Chondrocyte (in vitro differentiated cells): ENCODE measurements at regions not wholly inside any gene's neighbourhood (a gene's known extent, or its start where the extent isn't known, plus 50 kb on each side); places are given as distances from the start of the nearest gene placed in this dataset.

Experiments used
- DNase-seq: peaks from one replicate; pipeline ENCODE4 v3.0.0; 2021; ENCODE audit warnings: mixed read lengths, low spot score
- H3K27ac Mint-ChIP-seq: one replicate; pipeline ENCODE4 v1.8.0; 2021; ENCODE audit warnings: mild to moderate bottlenecking, moderate library complexity, mixed read lengths; ENCODE audit not compliant: unreplicated experiment
- H3K27me3 Mint-ChIP-seq: 2 replicates; pipeline ENCODE4 v1.8.0; 2021; ENCODE audit warnings: low read depth, mixed read lengths
- H3K36me3 Mint-ChIP-seq: 2 replicates; pipeline ENCODE4 v1.8.0; 2021; ENCODE audit warnings: low read depth, mixed read lengths
- H3K4me1 Mint-ChIP-seq: 2 replicates; pipeline ENCODE4 v1.8.0; 2021; ENCODE audit warnings: low read depth, mild to moderate bottlenecking, mixed read lengths
- H3K4me3 Mint-ChIP-seq: one replicate; pipeline ENCODE4 v1.8.0; 2021; ENCODE audit warnings: mild to moderate bottlenecking, moderate library complexity, mixed read lengths; ENCODE audit not compliant: unreplicated experiment
- H3K9me3 Mint-ChIP-seq: 2 replicates; pipeline ENCODE4 v1.8.0; 2021; ENCODE audit warnings: low read depth, mixed read lengths
- CTCF ChIP-seq: fragments of 200-600 bp; sonication (generic); IDR thresholded peaks from 2 replicates; pipeline ENCODE4 v1.5.0; 2021; ENCODE audit warnings: antibody characterized with exemption, mild to moderate bottlenecking, moderate library complexity

- Mint-ChIP-seq H3K4me3 (peak overlapping the region; percentile 43), H3K27ac (peak overlapping the region; percentile 85), H3K36me3 (no peaks in the 10 kb centered on the region), H3K27me3 (peaks cover 2% of the 10 kb centered on the region), H3K4me1 (peaks cover 31% of the 10 kb centered on the region), H3K9me3 (no peaks in the 10 kb centered on the region)
- no peak for DNase-seq
- TF ChIP-seq CTCF = no peak
These were observed 117.4 kb downstream of the RAB18 start for GRCh38 chr10:27621461-27621860.

GRCh38 chr10:27622596-27622995 lies 118.5 kb downstream of the RAB18 start:
- DNase-seq = no peak
- peaks cover 2% of the 10 kb centered on the region for H3K27me3 Mint-ChIP-seq
- no peak overlapping the region for H3K4me3 Mint-ChIP-seq
- no peaks in the 10 kb centered on the region for H3K9me3 Mint-ChIP-seq
- peaks cover 31% of the 10 kb centered on the region for H3K4me1 Mint-ChIP-seq
- TF ChIP-seq CTCF = no peak
- H3K36me3 Mint-ChIP-seq = no peaks in the 10 kb centered on the region
- H3K27ac Mint-ChIP-seq = no peak overlapping the region
